ENCODE measurements at regions not wholly inside any gene's neighbourhood (a gene's known extent, or its start where the extent isn't known, plus 50 kb on each side); places are given as distances from the start of the nearest gene placed in this dataset.
"Not testable (repeated sequence)": the region's sequence is repeated elsewhere in the genome, so short reads cannot be mapped to it uniquely, and the experiment has no call there.

DNA sequence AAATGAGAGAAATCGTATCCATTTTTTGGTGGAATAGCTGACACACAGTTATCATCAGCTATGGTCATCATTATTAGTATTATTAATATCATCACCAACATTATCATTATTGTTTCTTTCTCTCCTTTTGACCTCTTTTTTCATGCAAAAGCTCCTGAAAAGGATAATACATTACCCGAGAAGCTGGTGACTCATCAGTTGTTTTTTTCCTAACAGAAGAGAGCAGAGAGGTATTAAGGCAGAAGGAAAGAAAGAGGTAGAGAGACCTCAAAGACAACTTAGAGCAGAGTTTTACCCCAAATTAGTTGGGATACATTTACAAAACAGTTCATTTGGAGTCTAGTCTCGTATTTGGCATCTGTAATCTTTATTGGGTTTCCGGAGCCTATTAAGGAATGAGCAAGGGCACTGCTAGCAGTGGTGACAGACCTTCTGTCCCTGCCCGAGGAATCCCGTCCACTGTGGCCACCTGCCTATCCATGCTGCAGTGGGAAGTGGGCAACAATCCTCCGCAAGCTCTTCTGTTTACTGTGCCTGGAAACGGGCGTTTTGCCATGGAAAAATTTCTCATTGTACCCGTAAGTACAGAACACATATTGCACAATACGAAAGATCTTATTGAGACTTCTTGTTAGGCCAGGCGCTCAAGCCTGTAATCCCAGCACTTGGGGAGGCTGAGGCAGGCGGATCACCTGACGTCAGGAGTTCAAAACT is 170.0 kb upstream of the MKLN1 start:
- DNase-seq: no peak

DNA sequence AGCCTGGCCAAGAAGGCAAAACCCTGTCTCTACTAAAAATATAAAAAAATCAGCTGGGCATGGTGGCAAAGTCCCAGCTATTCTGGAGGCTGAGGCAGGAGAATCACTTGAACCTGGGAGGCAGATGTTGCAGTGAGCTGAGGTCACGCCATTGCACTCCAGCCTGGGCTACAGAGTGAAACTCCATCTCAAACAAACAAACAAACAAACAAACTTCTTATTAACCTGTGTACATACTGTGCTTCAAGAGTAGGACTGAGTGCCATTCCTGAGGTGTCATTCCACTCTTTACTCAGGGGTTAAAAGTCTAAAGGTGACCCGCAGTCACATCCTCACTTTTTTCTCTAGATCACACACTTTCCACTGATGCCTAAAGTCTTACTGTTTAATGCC is 169.4 kb upstream of the MKLN1 start:
- not testable (repeated sequence) for DNase-seq

DNA sequence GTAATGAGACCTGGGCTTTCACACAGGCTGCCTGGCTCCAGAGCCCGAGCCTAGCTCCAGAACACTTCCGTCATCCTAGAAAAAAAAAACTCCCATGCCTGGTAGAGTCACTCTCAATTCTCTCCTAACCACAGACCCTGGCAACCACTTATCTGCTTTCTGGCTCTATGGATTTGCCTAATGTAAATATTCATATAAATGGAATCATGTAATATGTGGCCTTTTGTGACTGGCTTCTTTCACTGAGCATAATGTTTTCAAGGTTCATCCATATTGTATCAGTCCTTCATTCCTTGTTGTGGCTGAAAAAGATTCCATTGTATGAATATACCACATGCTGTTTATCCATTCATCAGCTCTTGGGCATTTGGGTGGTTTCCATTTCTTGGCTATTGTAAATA is 167.7 kb upstream of the MKLN1 start:
- no peak for DNase-seq

DNA sequence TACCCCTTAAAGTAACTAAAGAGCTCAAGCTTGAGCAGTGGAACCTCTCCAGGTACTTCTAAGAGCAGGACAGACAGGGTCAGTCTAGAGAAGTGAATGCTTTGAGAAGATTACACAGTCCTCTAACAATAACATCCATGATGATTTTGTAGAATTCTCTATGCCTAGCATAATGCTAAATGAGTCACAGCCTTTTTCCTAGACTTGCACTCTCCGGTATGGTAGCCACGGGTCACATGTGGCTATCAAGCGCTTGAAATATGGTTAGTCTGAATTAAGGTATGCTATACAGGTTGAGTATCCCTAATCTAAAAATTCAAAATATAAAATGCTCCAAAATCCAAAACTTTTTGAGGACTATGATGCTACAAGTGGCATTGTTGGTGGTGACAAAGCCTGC is 166.6 kb upstream of the MKLN1 start:
- DNase-seq: no peak

DNA sequence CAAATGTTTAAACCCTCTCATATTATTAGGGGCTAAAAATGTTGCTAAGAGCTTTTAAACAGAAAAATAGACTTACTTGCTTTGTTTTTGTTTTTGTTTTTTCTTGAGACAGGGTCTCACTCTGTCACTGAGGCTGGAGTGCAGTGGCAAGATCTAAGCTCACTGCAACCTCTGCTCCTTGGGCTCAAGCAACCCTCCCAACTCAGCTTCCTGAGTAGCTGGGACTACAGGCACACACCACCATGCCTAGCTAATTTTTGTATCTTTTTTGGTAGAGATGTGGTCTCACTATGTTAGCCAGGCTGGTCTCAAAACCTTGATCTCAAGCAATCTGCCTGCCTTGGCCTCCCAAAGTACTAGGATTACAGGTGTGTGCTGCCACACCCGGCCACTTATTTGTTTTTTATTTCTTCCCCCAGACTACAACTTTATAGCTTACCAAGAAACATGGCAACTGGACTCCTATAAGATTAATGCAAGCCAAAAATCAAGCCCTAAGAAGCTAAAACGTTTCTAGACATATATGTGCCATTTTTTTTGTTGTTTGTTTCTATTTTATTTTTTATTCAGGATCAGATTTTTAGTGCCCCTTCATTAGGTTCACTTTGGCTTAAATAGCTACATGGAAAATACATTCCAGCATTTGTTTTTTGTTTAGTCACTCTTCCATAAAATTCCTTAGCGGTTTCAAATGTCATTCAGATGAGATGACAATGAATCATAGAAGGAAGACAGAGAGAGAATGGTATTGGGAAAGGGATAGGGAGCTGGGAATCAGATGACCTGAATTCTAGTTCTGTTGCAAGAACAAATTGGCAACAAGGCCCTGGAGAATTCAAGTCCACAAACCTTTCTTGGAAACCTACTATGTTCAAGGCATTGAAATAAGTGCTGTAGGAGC is 163.4 kb upstream of the MKLN1 start:
- no peak for DNase-seq

DNA sequence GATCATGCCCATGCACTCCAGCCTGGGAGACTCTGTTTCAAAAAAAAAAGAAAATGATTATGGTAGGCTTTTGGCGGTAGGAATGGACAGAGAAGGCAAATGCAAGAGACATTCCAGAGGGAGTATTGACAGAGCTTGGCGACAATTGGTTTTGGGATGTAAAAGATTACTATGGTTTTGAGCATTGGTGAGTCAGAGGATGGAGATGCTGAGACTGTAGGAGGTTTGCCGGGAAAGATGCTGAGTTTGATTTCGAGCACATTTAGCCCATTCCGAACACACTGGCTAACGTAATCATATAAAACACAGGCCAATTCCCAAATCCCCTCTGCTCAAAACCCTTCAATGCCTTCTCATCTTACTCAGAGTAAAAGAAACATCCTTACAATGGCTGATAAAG is 161.6 kb upstream of the MKLN1 start:
- DNase-seq: no peak

DNA sequence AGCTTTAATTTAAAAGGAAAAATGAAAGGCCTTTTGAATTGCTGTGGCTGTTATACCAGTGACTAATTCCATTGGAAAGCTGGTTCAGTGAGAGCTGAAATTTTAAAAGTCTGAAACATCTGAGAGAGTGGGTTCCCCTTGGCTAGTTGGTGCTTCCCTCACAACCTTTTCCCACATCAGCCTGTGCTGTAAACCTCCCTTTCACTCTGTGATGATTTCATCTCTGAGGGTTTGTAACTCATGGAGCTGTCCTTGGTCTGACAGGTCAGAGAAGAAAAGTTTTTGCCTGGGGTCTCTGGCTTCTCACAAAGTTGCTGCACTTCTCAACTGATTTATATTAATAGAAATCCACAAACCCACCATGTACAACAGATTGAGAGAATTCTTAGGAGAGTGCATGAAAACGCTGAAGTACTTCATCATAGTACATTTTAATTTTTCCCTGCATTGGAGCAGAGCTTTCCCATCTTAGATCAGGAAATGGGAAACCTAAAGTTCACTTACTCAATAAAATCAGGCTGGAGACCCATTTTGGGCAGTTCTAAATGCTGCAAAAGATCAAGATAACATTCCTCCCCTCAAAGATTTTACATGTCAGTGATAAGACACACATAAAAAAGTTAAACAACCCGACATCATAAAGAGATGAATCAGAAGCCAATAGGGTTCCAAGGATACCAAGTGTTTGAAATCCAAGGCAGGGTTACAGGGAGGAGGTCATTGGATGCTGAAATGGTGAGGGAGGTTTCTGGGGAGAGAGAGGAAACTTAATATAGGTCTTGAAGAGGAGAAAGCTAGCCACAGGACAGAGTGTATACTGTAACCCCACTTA is 157.0 kb upstream of the MKLN1 start:
- no peak for DNase-seq

DNA sequence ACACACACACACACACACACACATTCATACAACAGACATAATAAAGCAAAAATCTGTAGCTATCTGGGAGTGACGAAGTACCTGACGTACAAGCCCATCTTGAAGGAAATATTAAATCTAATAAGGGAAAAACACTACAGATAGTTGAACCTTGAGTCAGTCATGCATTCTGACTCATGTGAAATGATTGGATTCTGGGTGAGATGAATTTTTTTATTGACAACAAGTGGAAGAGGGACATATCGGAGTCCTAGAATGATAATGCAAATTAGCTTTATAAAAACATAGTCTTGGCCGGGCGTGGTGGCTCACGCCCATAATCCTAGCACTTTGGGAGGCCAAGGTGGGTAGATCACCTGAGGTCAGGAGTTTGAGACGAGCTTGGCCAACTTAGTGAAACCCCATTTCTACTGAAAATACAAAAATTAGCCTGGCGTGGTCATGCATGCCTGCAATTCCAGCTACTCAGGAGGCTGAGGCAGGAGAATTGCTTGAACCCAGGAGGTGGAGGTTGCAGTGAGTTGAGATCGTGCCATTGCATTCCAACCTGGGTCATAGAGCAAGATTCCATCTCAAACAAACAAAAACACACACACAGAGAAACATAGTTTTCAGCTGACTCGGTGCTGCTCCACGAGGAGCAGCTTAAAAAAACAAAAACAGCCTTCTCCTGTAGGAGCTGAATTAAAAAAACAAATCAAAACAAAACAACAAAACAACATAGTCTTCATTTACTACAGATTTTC is 154.4 kb upstream of the MKLN1 start:
- DNase-seq: no peak

DNA sequence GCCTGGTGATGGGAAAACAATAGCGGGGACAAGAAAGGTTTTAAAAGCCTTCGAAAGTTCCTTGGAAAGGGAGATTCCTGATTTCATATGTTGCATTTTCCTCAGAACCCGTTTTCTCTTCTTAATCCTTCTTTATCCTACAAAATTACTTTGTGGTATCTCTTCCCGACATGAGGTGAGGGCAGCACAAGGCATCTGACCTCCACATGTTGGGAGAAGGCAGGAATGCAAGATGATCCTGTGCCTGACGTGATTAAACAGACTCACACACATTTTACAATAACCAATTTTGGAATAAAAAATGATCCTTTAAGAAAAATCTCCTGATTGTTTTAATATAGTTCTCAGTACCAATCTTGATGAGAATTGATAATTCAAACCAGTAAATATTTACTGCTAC is 153.3 kb upstream of the MKLN1 start:
- no peak for DNase-seq

DNA sequence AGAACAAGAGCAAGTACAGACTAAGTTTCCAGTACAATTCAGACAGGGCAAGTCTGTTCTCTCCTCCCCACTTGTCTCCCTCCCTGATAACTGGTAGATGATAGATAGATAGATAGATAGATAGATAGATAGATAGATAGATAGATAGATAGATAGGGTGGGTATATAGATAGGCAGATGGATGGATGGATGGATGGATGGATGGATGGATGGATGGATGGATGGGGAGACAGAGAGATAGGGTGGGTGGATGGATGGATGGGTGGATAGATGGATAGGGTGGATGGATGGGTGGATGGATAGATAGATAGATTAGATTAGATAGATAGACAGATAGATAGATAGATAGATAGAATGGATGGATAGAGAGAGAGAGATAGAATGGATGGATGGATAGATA is 152.8 kb upstream of the MKLN1 start:
- DNase-seq: no peak

DNA sequence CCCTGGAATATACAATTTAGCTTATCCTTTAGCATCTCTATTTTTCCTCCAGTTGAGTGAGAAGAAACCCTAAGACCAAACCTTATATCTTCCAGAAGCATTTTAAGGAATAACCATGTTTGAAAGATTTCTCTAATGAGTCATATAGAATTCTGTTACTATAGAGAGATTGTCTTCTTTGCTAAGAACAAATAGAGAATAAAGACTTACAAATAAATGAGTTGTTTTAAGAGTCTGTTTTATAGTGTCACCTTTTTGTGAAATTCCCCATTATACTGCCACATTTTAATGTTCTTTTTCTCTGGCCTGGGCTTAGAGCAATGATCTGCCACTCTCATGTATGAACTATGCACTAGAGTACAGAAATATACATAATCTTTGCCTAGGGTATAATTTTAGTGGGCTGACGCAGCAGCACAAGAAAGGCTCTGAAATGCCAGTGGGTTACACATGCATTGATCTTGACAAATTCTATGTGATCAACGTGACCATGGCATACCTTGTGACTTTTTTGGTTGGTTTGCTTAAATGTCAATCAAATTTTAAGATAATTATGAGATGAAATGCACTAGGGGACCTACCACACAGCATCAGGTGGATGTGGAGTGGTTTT is 145.1 kb upstream of the MKLN1 start:
- no peak for DNase-seq

DNA sequence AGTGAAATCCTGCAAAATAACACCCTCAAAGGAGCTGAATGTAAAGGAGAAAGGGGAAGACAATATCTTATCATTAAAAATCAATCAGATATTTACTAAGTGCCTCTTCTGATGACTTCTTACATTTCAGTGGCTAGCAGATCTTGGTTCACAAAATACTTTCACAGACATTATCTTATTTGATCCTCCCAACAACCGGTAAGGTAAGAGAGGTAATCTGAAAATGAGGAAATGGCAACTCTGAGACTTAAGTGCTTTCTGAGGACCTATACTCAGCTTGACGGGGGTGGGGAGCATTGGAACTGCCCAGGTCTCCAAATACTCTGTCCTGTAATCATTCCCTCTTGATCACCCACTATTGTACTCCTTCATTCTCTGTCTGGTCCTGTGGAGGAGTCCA is 144.6 kb upstream of the MKLN1 start:
- no peak for DNase-seq

DNA sequence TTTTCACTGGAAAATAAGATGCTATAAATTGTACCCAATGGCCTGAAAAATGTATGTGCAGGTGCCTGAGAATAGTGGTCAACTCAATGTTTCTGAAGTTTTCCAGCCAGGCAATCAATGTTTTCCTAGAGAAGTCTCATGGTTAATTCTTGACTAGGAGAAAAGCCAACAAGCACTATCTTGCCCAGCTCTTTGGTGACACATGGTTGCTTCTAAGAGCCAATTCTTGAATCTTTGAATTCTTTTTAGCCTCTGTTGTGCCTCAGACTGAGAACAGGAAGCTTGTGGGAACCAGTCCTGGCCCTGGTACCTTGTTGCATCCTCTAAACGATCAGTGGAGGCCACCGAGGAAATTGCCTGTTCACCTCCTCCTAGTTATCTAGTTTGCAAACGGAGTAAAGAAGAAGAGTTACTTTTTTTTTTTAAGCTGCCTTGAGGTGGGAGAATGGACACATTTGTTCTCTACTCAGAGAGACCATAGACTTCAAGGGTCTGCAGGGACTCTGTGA is 144.0 kb upstream of the MKLN1 start:
- DNase-seq: no peak

DNA sequence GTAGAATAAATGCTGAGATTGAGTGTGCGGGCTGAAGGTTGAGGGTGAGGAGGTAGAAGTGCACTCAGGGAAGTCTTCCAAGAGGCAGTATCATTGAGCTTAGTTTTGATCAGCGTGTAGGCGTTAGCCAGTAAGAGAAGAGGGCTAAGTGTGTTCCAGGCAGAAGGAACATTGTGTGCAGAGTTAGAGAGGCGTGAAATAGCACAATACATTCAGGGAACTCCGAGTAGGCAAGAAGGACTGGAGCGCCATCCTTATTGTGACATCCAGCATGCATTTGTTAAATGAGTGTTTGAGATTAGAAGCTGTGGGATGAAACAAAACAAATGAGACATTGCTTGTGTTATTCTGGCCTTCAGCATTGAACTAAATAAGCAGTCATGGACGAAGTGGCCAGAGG is 140.9 kb upstream of the MKLN1 start:
- DNase-seq: no peak

DNA sequence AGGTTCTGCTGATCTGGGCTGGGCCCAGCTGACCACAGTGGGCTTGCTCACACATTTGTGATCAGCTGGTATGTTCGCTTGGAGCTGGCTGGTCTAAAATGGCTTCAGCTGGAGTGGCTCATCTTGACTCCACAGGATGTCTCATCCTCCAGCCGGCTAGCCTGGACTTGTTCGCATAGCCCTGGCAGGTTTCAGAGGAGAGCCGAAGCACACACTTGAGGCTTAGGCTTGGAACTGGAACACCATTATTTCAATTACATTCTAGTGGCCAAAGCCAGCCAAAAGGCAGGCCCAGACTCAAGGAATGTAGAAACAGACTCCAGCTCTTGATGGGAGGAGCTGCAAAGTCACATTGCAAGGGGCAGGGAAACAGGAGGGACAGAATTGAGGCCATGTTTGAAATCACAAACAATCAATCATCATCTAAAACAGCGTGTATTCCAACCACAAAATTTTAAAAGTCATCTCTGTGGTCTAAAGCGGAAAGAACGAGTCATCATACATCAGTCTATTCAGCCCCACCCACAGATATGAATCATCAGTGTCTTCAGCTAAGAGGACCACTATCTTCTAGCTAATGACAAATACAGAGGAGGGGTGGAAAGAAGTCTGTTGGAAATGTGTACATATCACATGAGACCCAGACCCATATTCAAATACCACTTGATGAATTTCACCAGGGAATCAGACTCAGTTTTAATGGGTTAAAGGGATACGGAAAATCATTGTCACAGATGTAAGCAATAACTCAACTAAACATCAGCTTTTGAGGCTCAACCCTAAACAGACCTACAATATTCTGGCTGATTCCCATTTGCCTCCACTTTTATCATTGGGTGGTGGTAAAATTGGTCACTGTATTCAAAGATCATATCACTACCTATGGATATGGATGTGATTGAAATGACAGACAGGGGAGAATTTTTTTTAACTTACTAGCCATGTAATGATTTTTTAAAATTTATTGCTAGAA is 139.0 kb upstream of the MKLN1 start:
- DNase-seq: peak; percentile 83

DNA sequence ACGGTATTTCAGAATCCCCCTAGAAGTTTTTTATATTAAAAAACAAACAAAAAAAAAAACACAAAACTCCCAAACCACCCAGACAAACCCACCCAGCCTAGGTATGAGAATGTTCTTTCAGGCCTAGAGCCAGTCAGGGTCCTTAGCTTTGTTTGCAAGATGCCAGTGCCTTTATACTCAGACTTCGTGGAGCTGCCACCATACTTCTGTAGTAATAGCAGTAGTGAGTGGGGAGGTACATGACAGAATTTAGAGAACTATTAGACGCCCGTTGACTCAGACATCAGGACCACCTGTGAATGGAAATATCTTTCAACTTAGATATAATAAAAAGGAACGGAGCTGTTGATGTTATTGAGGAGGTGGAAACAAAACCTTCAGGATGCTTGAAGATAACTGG is 138.2 kb upstream of the MKLN1 start:
- no peak for DNase-seq

DNA sequence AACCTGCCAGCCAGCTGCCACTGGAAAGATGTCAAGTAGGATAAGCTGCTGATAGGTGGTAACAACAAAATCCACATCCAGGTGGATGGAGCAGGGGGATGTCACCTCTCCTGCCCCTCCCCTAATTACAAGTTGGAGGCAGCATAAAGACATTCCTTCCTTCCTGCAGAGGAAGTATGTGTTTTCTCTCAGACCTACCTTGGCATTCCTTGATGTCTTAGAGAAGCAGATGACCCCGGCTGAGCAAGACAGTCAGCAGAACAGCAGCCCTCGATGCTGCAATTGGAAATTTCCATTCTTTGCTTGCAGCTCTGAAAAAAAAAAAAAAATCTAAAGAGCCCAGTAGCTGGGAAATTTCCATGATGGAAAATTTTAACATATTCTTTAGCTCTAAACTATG is 137.5 kb upstream of the MKLN1 start:
- DNase-seq: no peak

DNA sequence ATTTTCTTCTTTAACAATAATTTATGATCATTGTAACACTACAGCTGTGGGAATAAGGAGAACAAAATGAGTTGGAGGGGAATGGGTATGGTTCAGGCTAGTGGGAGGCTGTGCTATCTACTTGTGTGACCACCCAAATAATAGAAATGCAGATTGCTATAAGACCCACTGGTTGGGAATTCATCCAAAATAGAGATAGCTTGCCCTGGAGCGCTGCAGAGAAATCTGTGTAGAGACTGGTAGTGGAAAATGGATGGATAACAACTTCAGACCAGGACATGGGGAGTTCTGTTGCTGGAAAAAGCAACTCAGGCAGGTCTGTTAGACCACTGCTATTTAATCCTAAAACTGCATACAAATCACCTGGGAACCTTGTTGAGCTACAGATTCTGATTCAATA is 137.1 kb upstream of the MKLN1 start:
- DNase-seq: no peak

DNA sequence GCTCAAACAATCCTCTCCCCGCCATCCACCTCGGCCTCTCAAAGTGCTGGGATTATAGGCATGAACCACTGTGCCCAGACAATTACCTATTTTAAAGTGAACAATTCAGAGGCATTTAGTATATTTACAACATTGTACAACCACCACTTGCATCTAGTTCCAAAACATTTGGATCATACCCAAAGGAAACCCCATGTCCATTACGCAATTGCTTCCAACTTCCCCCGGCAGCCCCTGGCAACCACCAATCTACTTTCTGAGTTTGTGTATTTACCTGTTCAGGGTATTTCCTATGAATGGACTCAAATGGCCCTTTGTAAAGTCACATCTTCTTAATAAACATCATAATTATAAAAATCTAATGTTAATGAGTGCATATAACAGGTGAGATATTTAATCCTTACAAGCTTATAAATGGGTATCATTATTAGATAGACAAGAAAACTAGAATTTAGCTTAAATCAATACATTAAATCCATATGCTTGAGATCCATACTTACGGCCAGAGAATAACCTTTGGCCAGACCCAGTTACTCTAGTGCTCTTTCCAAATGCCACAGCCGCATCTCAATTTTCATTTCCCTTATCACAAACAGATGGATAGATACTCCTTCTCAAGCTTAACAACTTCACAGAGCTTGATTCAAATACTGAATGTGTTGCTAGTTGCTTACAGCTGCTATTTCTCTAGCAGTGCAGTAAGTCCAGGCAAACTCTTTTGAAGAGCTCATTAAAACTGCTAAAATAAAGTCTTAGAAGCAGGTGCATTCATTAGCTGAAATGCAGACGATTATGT is 133.4 kb upstream of the MKLN1 start:
- peak; percentile 8 for DNase-seq

DNA sequence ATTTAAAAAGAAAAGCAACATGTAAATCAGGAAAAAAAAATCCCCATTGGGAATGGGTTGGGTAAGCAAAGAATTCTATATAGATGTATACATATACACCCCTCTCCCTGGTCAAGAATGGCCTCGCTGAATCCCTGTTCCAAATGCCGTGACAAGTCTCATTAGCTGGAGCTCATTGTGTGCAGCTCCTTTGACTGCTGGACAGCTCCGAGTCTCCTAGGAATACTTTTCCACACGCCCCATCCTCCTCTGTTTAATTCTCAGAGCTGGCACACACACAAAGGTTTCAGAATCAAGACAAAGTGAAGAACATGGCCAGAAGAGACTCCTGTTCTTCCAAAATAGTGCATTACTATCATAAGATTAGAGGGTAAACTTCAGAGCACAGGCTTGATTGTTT is 130.9 kb upstream of the MKLN1 start:
- no peak for DNase-seq
